ENCODE measurements at regions not wholly inside any gene's neighbourhood (a gene's known extent, or its start where the extent isn't known, plus 50 kb on each side); places are given as distances from the start of the nearest gene placed in this dataset.

DNA sequence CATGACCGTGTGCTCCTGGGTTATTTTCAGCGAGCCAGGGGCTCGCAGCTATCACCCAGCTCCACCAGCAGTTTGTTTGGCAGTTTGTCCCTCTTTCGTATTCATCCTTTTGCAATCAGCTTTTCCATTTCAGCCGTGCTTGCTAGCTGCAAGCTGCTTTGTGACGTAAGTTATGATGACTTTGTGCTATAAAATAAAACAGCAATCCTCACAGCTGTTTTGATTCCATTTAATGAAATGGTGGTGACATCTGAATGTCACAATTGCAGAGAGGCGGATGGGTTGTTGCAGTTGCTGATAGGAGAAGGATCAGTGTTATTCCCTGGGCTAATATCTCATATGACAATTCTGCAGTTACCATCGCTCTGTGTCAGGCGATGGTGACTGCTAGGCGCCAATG lies 251.7 kb downstream of the SNX10 start:
- Histone ChIP-seq H3K79me2 (ENCODE audit: low read length) (no peaks in the 10 kb centered on the region), H3K27me3 (ENCODE audit: low read length) (no peaks in the 10 kb centered on the region), H3K9ac (ENCODE audit: low read length) (no peak overlapping the region), H4K20me1 (ENCODE audit: low read length) (no peaks in the 10 kb centered on the region), H3K36me3 (ENCODE audit: low read depth, low read length) (no peaks in the 10 kb centered on the region), H3K9me2 (replicated peaks; ENCODE audit: low read length) (no peaks in the 10 kb centered on the region), H3F3A (ENCODE audit: low read length, unreplicated experiment) (no peaks in the 10 kb centered on the region), H3K27ac (ENCODE audit: low read length) (no peak overlapping the region), H3K4me3 (ENCODE audit: low read length) (no peak overlapping the region), H3K9me3 (ENCODE audit: low read length) (no peaks in the 10 kb centered on the region), H3K4me1 (ENCODE audit: insufficient read depth, low read length) (peaks cover 12% of the 10 kb centered on the region), H2AFZ (ENCODE audit: low read length) (no peak overlapping the region), H3K4me2 (ENCODE audit: low read length) (no peak overlapping the region)
- POLR2A ChIA-PET (ENCODE audit: unreplicated experiment) = no interaction called here
- intact Hi-C loops (cut with micrococcal nuclease) = no loop called here
- no peak for ATAC-seq
- no TSS peak for BruUV-seq (replicated peaks)
- no peak for DNase-seq
- CTCF ChIA-PET = no interaction called here
- TF ChIP-seq EZH2phosphoT487 (IDR thresholded peaks at IDR 0.05; ENCODE audit: borderline replicate concordance, low read length) = no peak
- no peak for TF ChIP-seq EZH2 (IDR thresholded peaks at IDR 0.05; ENCODE audit: low read length, unreplicated experiment)
- TF ChIP-seq CTCF (conservative IDR thresholded peaks at IDR 0.05; ENCODE audit: low read depth, low read length) = no peak

DNA sequence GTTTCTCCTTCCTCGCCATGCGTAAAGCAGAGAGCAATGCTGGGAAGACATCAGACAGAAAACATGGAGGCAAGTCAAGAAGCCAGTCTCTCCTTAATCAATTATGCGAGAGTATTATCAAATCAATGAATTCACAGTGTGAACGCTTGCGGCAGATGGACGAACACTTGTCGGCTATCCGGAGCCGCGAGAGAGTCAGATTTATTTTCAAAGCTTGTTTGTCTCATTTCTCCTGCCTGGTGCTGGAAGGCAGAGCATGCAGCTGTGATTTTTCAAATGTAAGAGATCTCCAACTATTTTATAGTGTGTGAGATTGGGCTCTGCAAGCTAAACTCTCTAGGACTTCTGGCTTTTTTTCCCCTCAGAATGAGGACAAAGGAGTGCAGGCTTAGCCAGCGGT lies 252.3 kb downstream of the SNX10 start:
- Histone ChIP-seq H3K9ac (ENCODE audit: low read length) (no peak overlapping the region), H3K9me3 (ENCODE audit: low read length) (no peaks in the 10 kb centered on the region), H3K4me2 (ENCODE audit: low read length) (no peak overlapping the region), H3F3A (ENCODE audit: low read length, unreplicated experiment) (no peaks in the 10 kb centered on the region), H4K20me1 (ENCODE audit: low read length) (no peaks in the 10 kb centered on the region), H3K27me3 (ENCODE audit: low read length) (no peaks in the 10 kb centered on the region), H3K79me2 (ENCODE audit: low read length) (no peaks in the 10 kb centered on the region), H3K9me2 (replicated peaks; ENCODE audit: low read length) (no peaks in the 10 kb centered on the region), H3K4me3 (ENCODE audit: low read length) (no peak overlapping the region), H2AFZ (ENCODE audit: low read length) (no peak overlapping the region), H3K36me3 (ENCODE audit: low read depth, low read length) (no peaks in the 10 kb centered on the region), H3K27ac (ENCODE audit: low read length) (no peak overlapping the region), H3K4me1 (ENCODE audit: insufficient read depth, low read length) (peaks cover 18% of the 10 kb centered on the region)
- DNase-seq (no peak), ATAC-seq (no peak)
- intact Hi-C loops (cut with micrococcal nuclease) = no loop called here
- CTCF ChIA-PET = no interaction called here
- no peak for TF ChIP-seq EZH2phosphoT487 (IDR thresholded peaks at IDR 0.05; ENCODE audit: borderline replicate concordance, low read length)
- no peak for TF ChIP-seq CTCF (conservative IDR thresholded peaks at IDR 0.05; ENCODE audit: low read depth, low read length)
- no peak for TF ChIP-seq EZH2 (IDR thresholded peaks at IDR 0.05; ENCODE audit: low read length, unreplicated experiment)
- POLR2A ChIA-PET (ENCODE audit: unreplicated experiment) = no interaction called here
- BruUV-seq (replicated peaks) = no TSS peak

DNA sequence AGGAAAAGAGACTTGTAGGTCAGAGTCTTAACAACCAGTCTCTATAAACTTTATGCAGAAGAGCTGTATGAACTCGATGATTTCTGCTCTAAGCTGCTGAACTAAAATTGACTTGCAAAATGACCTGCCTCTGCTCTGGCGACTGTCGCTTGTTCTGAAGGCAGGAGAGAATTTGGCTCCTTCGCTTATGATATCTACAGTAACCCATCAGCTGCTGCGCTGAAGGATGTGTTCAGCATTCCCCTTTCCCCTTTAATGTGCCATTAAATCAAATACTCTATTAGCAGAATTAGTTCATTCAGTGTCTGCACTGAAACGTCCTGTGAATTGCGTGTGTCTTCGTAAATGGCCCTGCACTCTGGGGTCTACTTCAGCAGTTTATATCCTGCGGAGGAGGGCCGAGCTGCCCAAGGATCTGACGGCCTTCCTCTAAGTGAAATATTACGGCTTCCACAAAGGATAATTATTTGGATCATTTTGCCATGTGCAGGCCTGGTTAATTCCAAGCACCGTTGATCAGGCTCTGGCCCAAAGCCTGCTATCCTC lies 254.9 kb downstream of the SNX10 start:
- no peak overlapping the region for H3K4me3 ChIP-seq (ENCODE audit: low read length)
- ChIA-PET POLR2A (ENCODE audit: unreplicated experiment) (no interaction called here), CTCF (no interaction called here)
- no peaks in the 10 kb centered on the region for H3F3A ChIP-seq (ENCODE audit: low read length, unreplicated experiment)
- H3K9ac ChIP-seq (ENCODE audit: low read length) = no peak overlapping the region
- H3K4me1 ChIP-seq (ENCODE audit: insufficient read depth, low read length) = peaks cover 43% of the 10 kb centered on the region
- BruUV-seq (replicated peaks) = no TSS peak
- no peaks in the 10 kb centered on the region for H3K27me3 ChIP-seq (ENCODE audit: low read length)
- no peaks in the 10 kb centered on the region for H4K20me1 ChIP-seq (ENCODE audit: low read length)
- H2AFZ ChIP-seq (ENCODE audit: low read length) = no peak overlapping the region
- H3K79me2 ChIP-seq (ENCODE audit: low read length) = no peaks in the 10 kb centered on the region
- H3K9me2 ChIP-seq (replicated peaks; ENCODE audit: low read length) = no peaks in the 10 kb centered on the region
- no peaks in the 10 kb centered on the region for H3K36me3 ChIP-seq (ENCODE audit: low read depth, low read length)
- no peaks in the 10 kb centered on the region for H3K9me3 ChIP-seq (ENCODE audit: low read length)
- ATAC-seq (no peak), DNase-seq (no peak)
- intact Hi-C loops (cut with micrococcal nuclease) = loop anchor here (5.0 kb wide), 1 partner anchor 179 kb away; no protein-coding TSS in a partner anchor
- H3K4me2 ChIP-seq (ENCODE audit: low read length) = no peak overlapping the region
- TF ChIP-seq EZH2phosphoT487 (IDR thresholded peaks at IDR 0.05; ENCODE audit: borderline replicate concordance, low read length) = no peak
- TF ChIP-seq EZH2 (IDR thresholded peaks at IDR 0.05; ENCODE audit: low read length, unreplicated experiment) = no peak
- TF ChIP-seq CTCF (conservative IDR thresholded peaks at IDR 0.05; ENCODE audit: low read depth, low read length) = no peak
- no peak overlapping the region for H3K27ac ChIP-seq (ENCODE audit: low read length)

Data from PC-3 (cell line).